ENCODE measurements at regions not wholly inside any gene's neighbourhood (a gene's known extent, or its start where the extent isn't known, plus 50 kb on each side); places are given as distances from the start of the nearest gene placed in this dataset.

- H3K4me3 ChIP-seq (ENCODE audit: low read length) = no peak overlapping the region
- H3K27ac ChIP-seq (ENCODE audit: low read length) = no peak overlapping the region
- no peaks in the 10 kb centered on the region for H3K4me1 ChIP-seq (ENCODE audit: control insufficient read depth, insufficient read depth, low read length)
- intact Hi-C loops (cut with DNase I) = no loop called here
- no peaks in the 10 kb centered on the region for H3K27me3 ChIP-seq (ENCODE audit: control insufficient read depth, insufficient read depth)
- no peak for ATAC-seq
- 91% methylated on average over 5 of the region's 5 CpGs for whole genome bisulfite sequencing
- no peaks in the 10 kb centered on the region for H3K9me3 ChIP-seq (ENCODE audit: control insufficient read depth, low read length)
- DNase-seq = no peak
Measured at GRCh38 chr6:165967810-165968407, 199.7 kb downstream of the TBXT start.

GRCh38 chr6:165963750-165964149, 203.9 kb downstream of the TBXT start:
- WGBS = 82% methylated on average over 6 of the region's 6 CpGs
- no peak overlapping the region for H3K27ac ChIP-seq (ENCODE audit: low read length)
- intact Hi-C loops (cut with DNase I) = no loop called here

GRCh38 chr6:165962366-165962765, 205.3 kb downstream of the TBXT start:
- Histone ChIP-seq H3K27me3 (ENCODE audit: control insufficient read depth, insufficient read depth) (no peaks in the 10 kb centered on the region), H3K27ac (ENCODE audit: low read length) (no peak overlapping the region), H3K9me3 (ENCODE audit: control insufficient read depth, low read length) (no peaks in the 10 kb centered on the region), H3K4me1 (ENCODE audit: control insufficient read depth, insufficient read depth, low read length) (no peaks in the 10 kb centered on the region), H3K4me3 (ENCODE audit: low read length) (no peak overlapping the region)
- DNase-seq (no peak), ATAC-seq (no peak)
- intact Hi-C loops (cut with DNase I) = no loop called here
- WGBS = 83% methylated on average over 7 of the region's 7 CpGs

More at GRCh38 chr6:165963750-165964149, 203.9 kb downstream of the TBXT start:
- DNase-seq (no peak), ATAC-seq (no peak)
- Histone ChIP-seq H3K4me3 (ENCODE audit: low read length) (no peak overlapping the region), H3K27me3 (ENCODE audit: control insufficient read depth, insufficient read depth) (no peaks in the 10 kb centered on the region), H3K4me1 (ENCODE audit: control insufficient read depth, insufficient read depth, low read length) (no peaks in the 10 kb centered on the region), H3K9me3 (ENCODE audit: control insufficient read depth, low read length) (no peaks in the 10 kb centered on the region)

- no peak overlapping the region for H3K4me3 ChIP-seq (ENCODE audit: low read length)
- no peaks in the 10 kb centered on the region for H3K27me3 ChIP-seq (ENCODE audit: control insufficient read depth, insufficient read depth)
- no peaks in the 10 kb centered on the region for H3K9me3 ChIP-seq (ENCODE audit: control insufficient read depth, low read length)
- H3K4me1 ChIP-seq (ENCODE audit: control insufficient read depth, insufficient read depth, low read length) = no peaks in the 10 kb centered on the region
- 89% methylated on average over 12 of the region's 12 CpGs for WGBS
- no peak for ATAC-seq
- intact Hi-C loops (cut with DNase I) = no loop called here
- no peak for DNase-seq
- no peak overlapping the region for H3K27ac ChIP-seq (ENCODE audit: low read length)
Measured at GRCh38 chr6:165961233-165961632, 206.4 kb downstream of the TBXT start.

- H3K4me1 ChIP-seq (ENCODE audit: control insufficient read depth, insufficient read depth, low read length) = no peaks in the 10 kb centered on the region
- intact Hi-C loops (cut with DNase I) = no loop called here
- WGBS = 87% methylated on average over 12 of the region's 12 CpGs
- no peaks in the 10 kb centered on the region for H3K9me3 ChIP-seq (ENCODE audit: control insufficient read depth, low read length)
- peak in 1 of 2 donors; percentile 27 for ATAC-seq
- no peak for DNase-seq
- H3K27ac ChIP-seq (ENCODE audit: low read length) = no peak overlapping the region
- no peak overlapping the region for H3K4me3 ChIP-seq (ENCODE audit: low read length)
- H3K27me3 ChIP-seq (ENCODE audit: control insufficient read depth, insufficient read depth) = no peaks in the 10 kb centered on the region
Measured at GRCh38 chr6:165960695-165961094, 207.0 kb downstream of the TBXT start.

- intact Hi-C loops (cut with DNase I) = no loop called here
- 62% methylated on average over 5 of the region's 5 CpGs for WGBS
- ATAC-seq = no peak
- H3K4me1 ChIP-seq (ENCODE audit: control insufficient read depth, insufficient read depth, low read length) = no peaks in the 10 kb centered on the region
- no peak overlapping the region for H3K27ac ChIP-seq (ENCODE audit: low read length)
- H3K27me3 ChIP-seq (ENCODE audit: control insufficient read depth, insufficient read depth) = no peaks in the 10 kb centered on the region
- H3K9me3 ChIP-seq (ENCODE audit: control insufficient read depth, low read length) = no peaks in the 10 kb centered on the region
- no peak overlapping the region for H3K4me3 ChIP-seq (ENCODE audit: low read length)
- DNase-seq = no peak
Measured at GRCh38 chr6:165959627-165960026, 208.0 kb downstream of the TBXT start.

- H3K4me3 ChIP-seq (ENCODE audit: low read length) = no peak overlapping the region
- 68% methylated on average over 1 of the region's 1 CpG for WGBS
- no peaks in the 10 kb centered on the region for H3K27me3 ChIP-seq (ENCODE audit: control insufficient read depth, insufficient read depth)
- intact Hi-C loops (cut with DNase I) = no loop called here
- DNase-seq = no peak
- H3K27ac ChIP-seq (ENCODE audit: low read length) = no peak overlapping the region
- no peaks in the 10 kb centered on the region for H3K9me3 ChIP-seq (ENCODE audit: control insufficient read depth, low read length)
- H3K4me1 ChIP-seq (ENCODE audit: control insufficient read depth, insufficient read depth, low read length) = no peaks in the 10 kb centered on the region
- no peak for ATAC-seq
Measured at GRCh38 chr6:165956874-165957273, 210.8 kb downstream of the TBXT start.

GRCh38 chr6:165952514-165952913, 215.1 kb downstream of the TBXT start:
- H3K4me1 ChIP-seq (ENCODE audit: control insufficient read depth, insufficient read depth, low read length) = no peaks in the 10 kb centered on the region
- 68% methylated on average over 7 of the region's 7 CpGs for WGBS
- ATAC-seq = no peak
- H3K4me3 ChIP-seq (ENCODE audit: low read length) = no peak overlapping the region
- no peak for DNase-seq
- intact Hi-C loops (cut with DNase I) = no loop called here
- no peaks in the 10 kb centered on the region for H3K9me3 ChIP-seq (ENCODE audit: control insufficient read depth, low read length)
- H3K27ac ChIP-seq (ENCODE audit: low read length) = no peak overlapping the region
- H3K27me3 ChIP-seq (ENCODE audit: control insufficient read depth, insufficient read depth) = no peaks in the 10 kb centered on the region

GRCh38 chr6:165950316-165950715, 217.3 kb downstream of the TBXT start:
- intact Hi-C loops (cut with DNase I) = no loop called here
- Histone ChIP-seq H3K27ac (ENCODE audit: low read length) (no peak overlapping the region), H3K4me1 (ENCODE audit: control insufficient read depth, insufficient read depth, low read length) (no peaks in the 10 kb centered on the region), H3K4me3 (ENCODE audit: low read length) (no peak overlapping the region), H3K27me3 (ENCODE audit: control insufficient read depth, insufficient read depth) (no peaks in the 10 kb centered on the region), H3K9me3 (ENCODE audit: control insufficient read depth, low read length) (no peaks in the 10 kb centered on the region)
- no peak for DNase-seq
- ATAC-seq = no peak
- WGBS = 85% methylated on average over 6 of the region's 6 CpGs

- ATAC-seq (no peak), DNase-seq (no peak)
- WGBS = 91% methylated on average over 12 of the region's 12 CpGs
- H3K27me3 ChIP-seq (ENCODE audit: control insufficient read depth, insufficient read depth) = no peaks in the 10 kb centered on the region
- no peak overlapping the region for H3K27ac ChIP-seq (ENCODE audit: low read length)
- no peaks in the 10 kb centered on the region for H3K9me3 ChIP-seq (ENCODE audit: control insufficient read depth, low read length)
- no peak overlapping the region for H3K4me3 ChIP-seq (ENCODE audit: low read length)
- H3K4me1 ChIP-seq (ENCODE audit: control insufficient read depth, insufficient read depth, low read length) = no peaks in the 10 kb centered on the region
- intact Hi-C loops (cut with DNase I) = no loop called here
Measured at GRCh38 chr6:165949324-165949723, 218.3 kb downstream of the TBXT start.

- H3K27me3 ChIP-seq (ENCODE audit: control insufficient read depth, insufficient read depth) = no peaks in the 10 kb centered on the region
- 92% methylated on average over 2 of the region's 2 CpGs for WGBS
- no peak overlapping the region for H3K4me3 ChIP-seq (ENCODE audit: low read length)
- ATAC-seq (no peak), DNase-seq (no peak)
- H3K27ac ChIP-seq (ENCODE audit: low read length) = no peak overlapping the region
- intact Hi-C loops (cut with DNase I) = no loop called here
- H3K9me3 ChIP-seq (ENCODE audit: control insufficient read depth, low read length) = no peaks in the 10 kb centered on the region
- H3K4me1 ChIP-seq (ENCODE audit: control insufficient read depth, insufficient read depth, low read length) = no peaks in the 10 kb centered on the region
Measured at GRCh38 chr6:165944002-165944466, 223.6 kb downstream of the TBXT start.

- intact Hi-C loops (cut with DNase I) = no loop called here
- DNase-seq (no peak), ATAC-seq (no peak)
- H3K27ac ChIP-seq (ENCODE audit: low read length) = no peak overlapping the region
- 85% methylated on average over 4 of the region's 4 CpGs for WGBS
- no peaks in the 10 kb centered on the region for H3K4me1 ChIP-seq (ENCODE audit: control insufficient read depth, insufficient read depth, low read length)
- no peaks in the 10 kb centered on the region for H3K27me3 ChIP-seq (ENCODE audit: control insufficient read depth, insufficient read depth)
- H3K9me3 ChIP-seq (ENCODE audit: control insufficient read depth, low read length) = no peaks in the 10 kb centered on the region
- no peak overlapping the region for H3K4me3 ChIP-seq (ENCODE audit: low read length)
Measured at GRCh38 chr6:165941786-165942185, 225.9 kb downstream of the TBXT start.

All from right cardiac atrium (tissue), 5 donors.